ENCODE measurements at regions not wholly inside any gene's neighbourhood (a gene's known extent, or its start where the extent isn't known, plus 50 kb on each side); places are given as distances from the start of the nearest gene placed in this dataset.

- DNase-seq (ENCODE audit: low read depth), result no peak
Observed at GRCh38 chr10:128498378-128498730, 372.1 kb upstream of the MKI67 start.

GRCh38 chr10:128498746-128499145, 372.5 kb upstream of the MKI67 start:
- DNase-seq (ENCODE audit: low read depth), result no peak

GRCh38 chr10:128499486-128499885, 373.3 kb upstream of the MKI67 start:
- DNase-seq (ENCODE audit: low read depth), result no peak

GRCh38 chr10:128499956-128500355, 373.7 kb upstream of the MKI67 start:
- no peak for DNase-seq (ENCODE audit: low read depth)

- no peak for DNase-seq (ENCODE audit: low read depth)
Observed at GRCh38 chr10:128500642-128501041, 374.4 kb upstream of the MKI67 start.

- no peak for DNase-seq (ENCODE audit: low read depth)
Observed at GRCh38 chr10:128505346-128505745, 379.1 kb upstream of the MKI67 start.

GRCh38 chr10:128506423-128506822, 380.2 kb upstream of the MKI67 start:
- DNase-seq (ENCODE audit: low read depth), result no peak

GRCh38 chr10:128507066-128507465, 380.8 kb upstream of the MKI67 start:
- DNase-seq (ENCODE audit: low read depth), result no peak

- DNase-seq (ENCODE audit: low read depth), result no peak
Observed at GRCh38 chr10:128511284-128511683, 385.1 kb upstream of the MKI67 start.

- DNase-seq (ENCODE audit: low read depth), result no peak
Observed at GRCh38 chr10:128512767-128513166, 386.5 kb upstream of the MKI67 start.

GRCh38 chr10:128514536-128514935, 388.3 kb upstream of the MKI67 start:
- no peak for DNase-seq (ENCODE audit: low read depth)

GRCh38 chr10:128516180-128516579, 390.0 kb upstream of the MKI67 start:
- no peak for DNase-seq (ENCODE audit: low read depth)

GRCh38 chr10:128517167-128517566, 390.9 kb upstream of the MKI67 start:
- no peak for DNase-seq (ENCODE audit: low read depth)

- no peak for DNase-seq (ENCODE audit: low read depth)
Observed at GRCh38 chr10:128518000-128518399, 391.8 kb upstream of the MKI67 start.

- no peak for DNase-seq (ENCODE audit: low read depth)
Observed at GRCh38 chr10:128519581-128519980, 393.4 kb upstream of the MKI67 start.

GRCh38 chr10:128520211-128520815, 394.1 kb upstream of the MKI67 start:
- no peak for DNase-seq (ENCODE audit: low read depth)

GRCh38 chr10:128522551-128523308, 396.5 kb upstream of the MKI67 start:
- DNase-seq (ENCODE audit: low read depth), result no peak

- no peak for DNase-seq (ENCODE audit: low read depth)
Observed at GRCh38 chr10:128525444-128525843, 399.2 kb upstream of the MKI67 start.

GRCh38 chr10:128525936-128526335, 399.7 kb upstream of the MKI67 start:
- DNase-seq (ENCODE audit: low read depth), result no peak

- DNase-seq (ENCODE audit: low read depth), result no peak
Observed at GRCh38 chr10:128526791-128527375, 400.7 kb upstream of the MKI67 start.

- no peak for DNase-seq (ENCODE audit: low read depth)
Observed at GRCh38 chr10:128527711-128528110, 401.5 kb upstream of the MKI67 start.

- DNase-seq (ENCODE audit: low read depth), result no peak
Observed at GRCh38 chr10:128528167-128528566, 401.9 kb upstream of the MKI67 start.

GRCh38 chr10:128528781-128529180, 402.6 kb upstream of the MKI67 start:
- no peak for DNase-seq (ENCODE audit: low read depth)

GRCh38 chr10:128529225-128529624, 403.0 kb upstream of the MKI67 start:
- no peak for DNase-seq (ENCODE audit: low read depth)

Measured in HS-5 (cell line).